ENCODE measurements at regions not wholly inside any gene's neighbourhood (a gene's known extent, or its start where the extent isn't known, plus 50 kb on each side); places are given as distances from the start of the nearest gene placed in this dataset.

DNA sequence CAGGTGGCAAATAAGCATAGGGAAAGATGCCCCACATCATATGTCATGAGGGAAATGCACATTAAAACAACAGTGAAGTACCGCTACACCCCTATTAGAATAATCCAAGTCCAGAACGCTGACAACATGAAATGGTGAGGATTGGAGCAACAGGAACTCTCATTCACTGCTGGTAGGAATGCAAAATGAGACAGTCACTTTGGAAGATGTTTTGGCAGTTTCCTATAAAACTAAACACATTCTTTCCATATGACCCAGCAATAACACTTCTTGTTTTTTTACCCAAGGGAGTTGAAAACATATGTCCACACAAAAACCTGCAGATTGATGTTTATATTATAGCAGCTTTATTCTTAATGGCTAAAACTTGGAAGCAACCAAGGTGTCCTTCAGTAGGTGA, 116.4 kb upstream of the TOPAZ1 start:
- TF ChIP-seq POLR2AphosphoS5 (IDR thresholded peaks at IDR 0.05; ENCODE audit: low read depth, low read length) = no peak
- TF ChIP-seq, protein P1, sequence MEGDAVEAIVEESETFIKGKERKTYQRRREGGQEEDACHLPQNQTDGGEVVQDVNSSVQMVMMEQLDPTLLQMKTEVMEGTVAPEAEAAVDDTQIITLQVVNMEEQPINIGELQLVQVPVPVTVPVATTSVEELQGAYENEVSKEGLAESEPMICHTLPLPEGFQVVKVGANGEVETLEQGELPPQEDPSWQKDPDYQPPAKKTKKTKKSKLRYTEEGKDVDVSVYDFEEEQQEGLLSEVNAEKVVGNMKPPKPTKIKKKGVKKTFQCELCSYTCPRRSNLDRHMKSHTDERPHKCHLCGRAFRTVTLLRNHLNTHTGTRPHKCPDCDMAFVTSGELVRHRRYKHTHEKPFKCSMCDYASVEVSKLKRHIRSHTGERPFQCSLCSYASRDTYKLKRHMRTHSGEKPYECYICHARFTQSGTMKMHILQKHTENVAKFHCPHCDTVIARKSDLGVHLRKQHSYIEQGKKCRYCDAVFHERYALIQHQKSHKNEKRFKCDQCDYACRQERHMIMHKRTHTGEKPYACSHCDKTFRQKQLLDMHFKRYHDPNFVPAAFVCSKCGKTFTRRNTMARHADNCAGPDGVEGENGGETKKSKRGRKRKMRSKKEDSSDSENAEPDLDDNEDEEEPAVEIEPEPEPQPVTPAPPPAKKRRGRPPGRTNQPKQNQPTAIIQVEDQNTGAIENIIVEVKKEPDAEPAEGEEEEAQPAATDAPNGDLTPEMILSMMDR (IDR thresholded peaks at IDR 0.05) = no peak
